ENCODE measurements at regions not wholly inside any gene's neighbourhood (a gene's known extent, or its start where the extent isn't known, plus 50 kb on each side); places are given as distances from the start of the nearest gene placed in this dataset.

- TF ChIP-seq, protein P1, sequence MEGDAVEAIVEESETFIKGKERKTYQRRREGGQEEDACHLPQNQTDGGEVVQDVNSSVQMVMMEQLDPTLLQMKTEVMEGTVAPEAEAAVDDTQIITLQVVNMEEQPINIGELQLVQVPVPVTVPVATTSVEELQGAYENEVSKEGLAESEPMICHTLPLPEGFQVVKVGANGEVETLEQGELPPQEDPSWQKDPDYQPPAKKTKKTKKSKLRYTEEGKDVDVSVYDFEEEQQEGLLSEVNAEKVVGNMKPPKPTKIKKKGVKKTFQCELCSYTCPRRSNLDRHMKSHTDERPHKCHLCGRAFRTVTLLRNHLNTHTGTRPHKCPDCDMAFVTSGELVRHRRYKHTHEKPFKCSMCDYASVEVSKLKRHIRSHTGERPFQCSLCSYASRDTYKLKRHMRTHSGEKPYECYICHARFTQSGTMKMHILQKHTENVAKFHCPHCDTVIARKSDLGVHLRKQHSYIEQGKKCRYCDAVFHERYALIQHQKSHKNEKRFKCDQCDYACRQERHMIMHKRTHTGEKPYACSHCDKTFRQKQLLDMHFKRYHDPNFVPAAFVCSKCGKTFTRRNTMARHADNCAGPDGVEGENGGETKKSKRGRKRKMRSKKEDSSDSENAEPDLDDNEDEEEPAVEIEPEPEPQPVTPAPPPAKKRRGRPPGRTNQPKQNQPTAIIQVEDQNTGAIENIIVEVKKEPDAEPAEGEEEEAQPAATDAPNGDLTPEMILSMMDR (IDR thresholded peaks at IDR 0.05): no peak
- TF ChIP-seq POLR2A (IDR thresholded peaks at IDR 0.05): no peak
These were observed 69.2 kb upstream of the SP4 start for GRCh38 chr7:21358648-21359047.

All from lower leg skin (tissue), 3 donors.